ENCODE measurements at regions not wholly inside any gene's neighbourhood (a gene's known extent, or its start where the extent isn't known, plus 50 kb on each side); places are given as distances from the start of the nearest gene placed in this dataset.

DNA sequence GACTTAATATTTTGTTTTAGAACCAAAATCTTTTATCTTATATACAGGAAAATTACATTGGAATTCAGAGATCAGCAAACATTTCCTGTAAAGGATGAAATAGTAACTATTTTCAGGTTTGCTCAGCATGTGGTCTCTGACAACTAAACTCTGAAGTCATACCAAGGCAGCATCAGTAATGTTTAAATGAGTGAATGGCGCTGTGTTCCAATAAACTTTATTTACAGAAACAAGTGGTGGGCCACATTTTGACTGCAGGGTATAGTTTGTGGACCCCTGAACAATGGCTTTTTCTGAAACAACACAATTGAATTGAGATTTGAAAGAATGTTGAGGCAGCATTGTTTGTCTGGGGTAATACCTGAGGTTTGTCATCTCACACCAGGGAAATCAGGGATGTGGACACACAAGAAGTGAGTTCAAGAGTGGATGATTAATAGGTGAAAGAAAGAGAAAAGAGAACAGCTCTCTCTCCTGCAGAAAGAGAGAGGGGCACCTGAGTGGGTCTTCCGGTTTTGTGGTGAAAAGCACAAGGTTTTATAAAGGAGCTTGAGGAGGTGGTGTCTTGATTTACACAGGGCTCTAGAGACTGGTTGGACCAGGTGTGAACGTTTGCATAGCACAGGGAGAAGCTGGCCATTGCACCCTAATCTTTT is 113.5 kb upstream of the VPREB1 start:
- TF ChIP-seq POLR2A (IDR thresholded peaks at IDR 0.05) (no peak), CTCF (IDR thresholded peaks at IDR 0.05) (no peak)

Measured in Peyer's patch (tissue), 4 donors.